GM12892 (cell line): ENCODE measurements at regions not wholly inside any gene's neighbourhood (a gene's known extent, or its start where the extent isn't known, plus 50 kb on each side); places are given as distances from the start of the nearest gene placed in this dataset.
"Not testable (repeated sequence)": the region's sequence is repeated elsewhere in the genome, so short reads cannot be mapped to it uniquely, and the experiment has no call there.

Experiments used
- POLR2AphosphoS5 ChIP-seq: IDR thresholded peaks from 2 replicates; pipeline ENCODE4 v1.6.1; 2011; ENCODE audit warnings: low read depth, low read length, control low read depth
- TAF1 ChIP-seq: IDR thresholded peaks from 2 replicates; pipeline ENCODE4 v1.6.1; 2011; ENCODE audit warnings: low read depth, mild to moderate bottlenecking, control low read depth, low read length, borderline replicate concordance

GRCh38 chr2:87455209-87455853 is 292.6 kb upstream of the PLGLB2 start:
- TF ChIP-seq TAF1, POLR2AphosphoS5: not testable (repeated sequence)
